ENCODE measurements at regions not wholly inside any gene's neighbourhood (a gene's known extent, or its start where the extent isn't known, plus 50 kb on each side); places are given as distances from the start of the nearest gene placed in this dataset.

GRCh38 chr6:14986370-14986769 lies 259.5 kb upstream of the JARID2 start:
- TF ChIP-seq POLR2A (IDR thresholded peaks at IDR 0.05) (no peak), CTCF (IDR thresholded peaks at IDR 0.05) (no peak), EP300 (IDR thresholded peaks at IDR 0.05) (no peak)
- H3K27me3 ChIP-seq = no peaks in the 10 kb centered on the region
- no peak overlapping the region for H3K27ac ChIP-seq
- no peak for DNase-seq
- H3K9me3 ChIP-seq = no peaks in the 10 kb centered on the region
- intact Hi-C loops (cut with DNase I) = no loop called here
- WGBS, 3 donors = 87 to 93% (median 88%) methylated on average over 7 of the region's 7 CpGs
- H3K4me3 ChIP-seq = no peak overlapping the region
- no peaks in the 10 kb centered on the region for H3K4me1 ChIP-seq (ENCODE audit: insufficient read depth)
- no peaks in the 10 kb centered on the region for H3K36me3 ChIP-seq

- no peaks in the 10 kb centered on the region for H3K4me1 ChIP-seq (ENCODE audit: insufficient read depth)
- no peaks in the 10 kb centered on the region for H3K27me3 ChIP-seq
- H3K36me3 ChIP-seq = no peaks in the 10 kb centered on the region
- H3K27ac ChIP-seq = no peak overlapping the region
- intact Hi-C loops (cut with DNase I) = no loop called here
- TF ChIP-seq EP300 (IDR thresholded peaks at IDR 0.05) = no peak
- no peak for TF ChIP-seq POLR2A (IDR thresholded peaks at IDR 0.05)
- no peak for TF ChIP-seq CTCF (IDR thresholded peaks at IDR 0.05)
- WGBS, 3 donors = 89 to 92% (median 89%) methylated on average over 4 of the region's 4 CpGs
- no peak for DNase-seq
- no peak overlapping the region for H3K4me3 ChIP-seq
- no peaks in the 10 kb centered on the region for H3K9me3 ChIP-seq
Measured at GRCh38 chr6:14987490-14987889, 258.4 kb upstream of the JARID2 start.

GRCh38 chr6:14992382-14992781 lies 253.5 kb upstream of the JARID2 start:
- intact Hi-C loops (cut with DNase I) = no loop called here
- Histone ChIP-seq H3K27ac (no peak overlapping the region), H3K4me1 (ENCODE audit: insufficient read depth) (no peaks in the 10 kb centered on the region), H3K27me3 (no peaks in the 10 kb centered on the region), H3K36me3 (no peaks in the 10 kb centered on the region), H3K9me3 (no peaks in the 10 kb centered on the region), H3K4me3 (no peak overlapping the region)
- WGBS, 3 donors = 88 to 93% (median 92%) methylated on average over 3 of the region's 3 CpGs
- TF ChIP-seq POLR2A (IDR thresholded peaks at IDR 0.05) (no peak), CTCF (IDR thresholded peaks at IDR 0.05) (no peak), EP300 (IDR thresholded peaks at IDR 0.05) (no peak)
- no peak for DNase-seq

- no peak for DNase-seq
- H3K4me3 ChIP-seq = no peak overlapping the region
- 65 to 77% (median 75%) methylated on average over 5 of the region's 5 CpGs for WGBS, 3 donors
- TF ChIP-seq CTCF (IDR thresholded peaks at IDR 0.05) = no peak
- TF ChIP-seq EP300 (IDR thresholded peaks at IDR 0.05) = no peak
- TF ChIP-seq POLR2A (IDR thresholded peaks at IDR 0.05) = no peak
- no peaks in the 10 kb centered on the region for H3K4me1 ChIP-seq (ENCODE audit: insufficient read depth)
- H3K27me3 ChIP-seq = no peaks in the 10 kb centered on the region
- intact Hi-C loops (cut with DNase I) = no loop called here
- no peak overlapping the region for H3K27ac ChIP-seq
- no peaks in the 10 kb centered on the region for H3K9me3 ChIP-seq
- no peaks in the 10 kb centered on the region for H3K36me3 ChIP-seq
Measured at GRCh38 chr6:14995208-14995607, 250.7 kb upstream of the JARID2 start.
